Transverse colon (tissue), 4 donors: ENCODE measurements at regions not wholly inside any gene's neighbourhood (a gene's known extent, or its start where the extent isn't known, plus 50 kb on each side); places are given as distances from the start of the nearest gene placed in this dataset.

Source experiments
- CTCF ChIP-seq, 5 experiments: fragments of 200-600 bp in 3 of 5; fragments of 450-650 bp in 2 of 5; sonication (generic) in 3 of 5; IDR thresholded peaks; 1 replicate in 2 of 5; 2 replicates in 3 of 5; pipeline ENCODE4 v1.5.1; 2016 to 2017; ENCODE audit warnings: antibody characterized with exemption in 5 of 5, inconsistent platforms in 3 of 5, mild to moderate bottlenecking in 2 of 5, moderate library complexity in 1 of 5
- POLR2A ChIP-seq: fragments of 450-650 bp; IDR thresholded peaks from one replicate; pipeline ENCODE4 v1.6.1; 2016; ENCODE audit warnings: antibody characterized with exemption, mild to moderate bottlenecking, moderate library complexity
- POLR2AphosphoS5 ChIP-seq, 3 donors: sonication (generic); formaldehyde crosslinking; IDR thresholded peaks; one replicate each; pipeline ENCODE4 v1.6.1; 2016; ENCODE audit warnings: antibody characterized with exemption in 3 of 3

- TF ChIP-seq CTCF (IDR thresholded peaks at IDR 0.05) (no peak), POLR2AphosphoS5 (IDR thresholded peaks at IDR 0.05) (no peak), POLR2A (no peak)
Observed at GRCh38 chr3:157956850-157957249, 149.4 kb downstream of the SHOX2 start.
